ENCODE measurements at regions not wholly inside any gene's neighbourhood (a gene's known extent, or its start where the extent isn't known, plus 50 kb on each side); places are given as distances from the start of the nearest gene placed in this dataset.

DNA sequence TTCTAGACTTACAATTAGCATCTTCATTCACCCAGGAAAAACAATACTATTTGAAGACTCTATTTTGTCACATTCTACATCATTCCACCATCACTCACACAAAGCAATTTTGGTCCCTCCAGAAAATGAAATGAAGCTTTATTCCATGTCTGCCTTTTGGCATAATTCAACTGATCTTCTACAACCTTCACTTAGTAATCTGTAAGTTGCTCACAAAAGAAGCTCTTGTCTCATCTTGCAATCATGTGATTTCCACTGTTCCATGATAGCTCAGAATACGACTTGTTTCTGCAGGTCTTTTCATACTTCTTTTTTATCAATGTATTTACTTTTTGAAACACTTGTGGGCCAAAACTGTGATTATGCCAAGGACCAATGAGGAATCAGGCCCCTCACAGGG lies 261.9 kb upstream of the NR4A3 start:
- TF ChIP-seq, protein P1, sequence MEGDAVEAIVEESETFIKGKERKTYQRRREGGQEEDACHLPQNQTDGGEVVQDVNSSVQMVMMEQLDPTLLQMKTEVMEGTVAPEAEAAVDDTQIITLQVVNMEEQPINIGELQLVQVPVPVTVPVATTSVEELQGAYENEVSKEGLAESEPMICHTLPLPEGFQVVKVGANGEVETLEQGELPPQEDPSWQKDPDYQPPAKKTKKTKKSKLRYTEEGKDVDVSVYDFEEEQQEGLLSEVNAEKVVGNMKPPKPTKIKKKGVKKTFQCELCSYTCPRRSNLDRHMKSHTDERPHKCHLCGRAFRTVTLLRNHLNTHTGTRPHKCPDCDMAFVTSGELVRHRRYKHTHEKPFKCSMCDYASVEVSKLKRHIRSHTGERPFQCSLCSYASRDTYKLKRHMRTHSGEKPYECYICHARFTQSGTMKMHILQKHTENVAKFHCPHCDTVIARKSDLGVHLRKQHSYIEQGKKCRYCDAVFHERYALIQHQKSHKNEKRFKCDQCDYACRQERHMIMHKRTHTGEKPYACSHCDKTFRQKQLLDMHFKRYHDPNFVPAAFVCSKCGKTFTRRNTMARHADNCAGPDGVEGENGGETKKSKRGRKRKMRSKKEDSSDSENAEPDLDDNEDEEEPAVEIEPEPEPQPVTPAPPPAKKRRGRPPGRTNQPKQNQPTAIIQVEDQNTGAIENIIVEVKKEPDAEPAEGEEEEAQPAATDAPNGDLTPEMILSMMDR (IDR thresholded peaks at IDR 0.05; ENCODE audit: low read length): no peak
- no peak for TF ChIP-seq EZH2 (IDR thresholded peaks at IDR 0.05; ENCODE audit: borderline replicate concordance, low read length)

DNA sequence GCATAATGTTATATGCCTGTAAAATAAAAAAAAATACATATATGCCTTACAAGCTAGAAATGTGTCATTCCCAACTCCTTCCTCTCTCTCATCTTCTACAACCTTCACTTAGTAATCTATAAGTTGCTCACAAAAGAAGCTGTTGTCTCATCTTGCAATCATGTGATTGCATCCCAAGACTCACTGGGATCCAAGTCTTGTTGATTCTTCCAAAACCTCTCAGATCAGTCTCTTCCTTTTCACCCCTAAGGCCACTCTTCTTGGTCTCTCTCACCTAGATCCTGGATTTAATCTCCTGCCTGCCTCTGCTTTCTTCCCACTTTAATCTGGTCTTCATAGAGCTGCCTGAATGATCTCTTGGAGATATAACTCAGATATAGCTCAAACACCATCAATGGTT lies 261.1 kb upstream of the NR4A3 start:
- H3K36me3 ChIP-seq (ENCODE audit: insufficient read depth, low read length): no peaks in the 10 kb centered on the region
- no peaks in the 10 kb centered on the region for H4K20me1 ChIP-seq (ENCODE audit: insufficient read depth, low read length)
- peaks cover 8% of the 10 kb centered on the region; the same call in 1 of the 2 replicates for H3K9me3 ChIP-seq (ENCODE audit: low read length)
- no peak overlapping the region for H3K4me3 ChIP-seq (ENCODE audit: low read depth, low read length, poor library complexity, severe bottlenecking)
- TF ChIP-seq, protein P1 (IDR thresholded peaks at IDR 0.05; ENCODE audit: low read length): no peak
- TF ChIP-seq EZH2 (IDR thresholded peaks at IDR 0.05; ENCODE audit: borderline replicate concordance, low read length): no peak
- no peaks in the 10 kb centered on the region for H3F3A ChIP-seq (ENCODE audit: insufficient read depth, low read length)
- H3K4me1 ChIP-seq (ENCODE audit: insufficient read depth, low read length, severe bottlenecking): no peaks in the 10 kb centered on the region
- no peak overlapping the region for H3K4me2 ChIP-seq (ENCODE audit: low read length)
- no peak overlapping the region for H3K9ac ChIP-seq (ENCODE audit: low read length)
- H3K27ac ChIP-seq (ENCODE audit: low read depth, low read length, poor library complexity, severe bottlenecking): no peak overlapping the region
- no peaks in the 10 kb centered on the region; the same call in 1 of the 2 replicates for H3K27me3 ChIP-seq (ENCODE audit: insufficient read depth, low read length)
- no peaks in the 10 kb centered on the region for H3K9me2 ChIP-seq (ENCODE audit: low read depth, low read length)
- no peak overlapping the region for H2AFZ ChIP-seq (ENCODE audit: low read length)
- H3K79me2 ChIP-seq (ENCODE audit: insufficient read depth, low read length): no peaks in the 10 kb centered on the region

More for the DNA sequence above, 261.9 kb upstream of the NR4A3 start:
- H3K79me2 ChIP-seq (ENCODE audit: insufficient read depth, low read length): no peaks in the 10 kb centered on the region
- no peaks in the 10 kb centered on the region for H3K36me3 ChIP-seq (ENCODE audit: insufficient read depth, low read length)
- H3K4me2 ChIP-seq (ENCODE audit: low read length): no peak overlapping the region
- no peak overlapping the region for H2AFZ ChIP-seq (ENCODE audit: low read length)
- H3K9ac ChIP-seq (ENCODE audit: low read length): no peak overlapping the region
- peaks cover 8% of the 10 kb centered on the region; the same call in 1 of the 2 replicates for H3K9me3 ChIP-seq (ENCODE audit: low read length)
- no peaks in the 10 kb centered on the region for H3F3A ChIP-seq (ENCODE audit: insufficient read depth, low read length)
- no peaks in the 10 kb centered on the region for H3K9me2 ChIP-seq (ENCODE audit: low read depth, low read length)
- H3K27me3 ChIP-seq (ENCODE audit: insufficient read depth, low read length): no peaks in the 10 kb centered on the region; the same call in 1 of the 2 replicates
- H3K27ac ChIP-seq (ENCODE audit: low read depth, low read length, poor library complexity, severe bottlenecking): no peak overlapping the region
- no peaks in the 10 kb centered on the region for H3K4me1 ChIP-seq (ENCODE audit: insufficient read depth, low read length, severe bottlenecking)
- H3K4me3 ChIP-seq (ENCODE audit: low read depth, low read length, poor library complexity, severe bottlenecking): no peak overlapping the region
- H4K20me1 ChIP-seq (ENCODE audit: insufficient read depth, low read length): no peaks in the 10 kb centered on the region

DNA sequence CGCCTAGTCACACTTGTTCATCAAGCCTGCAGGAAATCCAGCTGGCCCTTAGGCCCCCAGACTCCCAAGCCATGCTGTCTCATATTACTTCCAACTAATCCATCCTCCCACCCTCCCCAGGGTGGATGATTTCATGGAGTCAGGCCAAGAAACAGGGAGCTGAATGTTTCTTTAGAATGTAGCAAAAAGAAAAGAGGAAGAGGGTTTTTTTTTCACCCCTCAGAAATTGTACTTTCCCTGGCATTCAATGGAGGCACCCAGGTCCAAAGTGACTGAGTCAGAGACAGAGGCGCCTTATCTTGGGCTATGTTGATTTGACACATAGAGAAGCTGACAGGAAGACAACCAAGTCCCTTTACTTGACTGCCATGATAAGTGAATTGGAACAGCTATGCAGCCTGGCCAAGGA lies 260.2 kb upstream of the NR4A3 start:
- Histone ChIP-seq H3K4me1 (ENCODE audit: insufficient read depth, low read length, severe bottlenecking) (no peaks in the 10 kb centered on the region), H3K9ac (ENCODE audit: low read length) (no peak overlapping the region), H3K9me3 (ENCODE audit: low read length) (peaks cover 8% of the 10 kb centered on the region; the same call in 1 of the 2 replicates), H3K36me3 (ENCODE audit: insufficient read depth, low read length) (no peaks in the 10 kb centered on the region), H4K20me1 (ENCODE audit: insufficient read depth, low read length) (no peaks in the 10 kb centered on the region), H3K4me2 (ENCODE audit: low read length) (no peak overlapping the region), H3F3A (ENCODE audit: insufficient read depth, low read length) (no peaks in the 10 kb centered on the region), H3K79me2 (ENCODE audit: insufficient read depth, low read length) (no peaks in the 10 kb centered on the region), H2AFZ (ENCODE audit: low read length) (no peak overlapping the region), H3K9me2 (ENCODE audit: low read depth, low read length) (no peaks in the 10 kb centered on the region), H3K4me3 (ENCODE audit: low read depth, low read length, poor library complexity, severe bottlenecking) (no peak overlapping the region), H3K27ac (ENCODE audit: low read depth, low read length, poor library complexity, severe bottlenecking) (no peak overlapping the region), H3K27me3 (ENCODE audit: insufficient read depth, low read length) (no peaks in the 10 kb centered on the region; the same call in 1 of the 2 replicates)
- no peak for TF ChIP-seq EZH2 (IDR thresholded peaks at IDR 0.05; ENCODE audit: borderline replicate concordance, low read length)
- TF ChIP-seq, protein P1 (IDR thresholded peaks at IDR 0.05; ENCODE audit: low read length): no peak
